ENCODE measurements at regions not wholly inside any gene's neighbourhood (a gene's known extent, or its start where the extent isn't known, plus 50 kb on each side); places are given as distances from the start of the nearest gene placed in this dataset.

GRCh38 chr1:117290890-117291289 is 76.4 kb upstream of the MAN1A2 start:
- no peak for DNase-seq
- H3K4me1 ChIP-seq (ENCODE audit: control extremely low read depth in 1 of 4, control insufficient read depth in 4 of 4, insufficient read depth in 4 of 4, low read length in 3 of 4), result no peaks in the 10 kb centered on the region
- H3K36me3 ChIP-seq (ENCODE audit: control insufficient read depth in 4 of 4, insufficient read depth in 4 of 4, low read length in 3 of 4), result no peaks in the 10 kb centered on the region
- ChIA-PET CTCF (no interaction called here), POLR2A (interaction anchor here (0.6 kb wide), 1 partner anchor 197 kb away, joined by 5 read pairs; no protein-coding TSS in a partner anchor)
- H3K27me3 ChIP-seq (replicated peaks in 2 of 5; ENCODE audit: control insufficient read depth in 4 of 5, insufficient read depth in 5 of 5, low read length in 4 of 5), result peaks cover 0 to 3% (median 0%) of the 10 kb centered on the region in 5 experiments
- H3K4me3 ChIP-seq (ENCODE audit: control insufficient read depth in 1 of 7, extremely low read depth in 1 of 7, insufficient read depth in 4 of 7, low read depth in 2 of 7, low read length in 6 of 7), result no peak overlapping the region
- no peaks in the 10 kb centered on the region for H3K9me3 ChIP-seq (ENCODE audit: control extremely low read depth in 1 of 5, control insufficient read depth in 4 of 5, insufficient read depth in 2 of 5, low read depth in 1 of 5, low read length in 4 of 5)
- no peak overlapping the region for H3K27ac ChIP-seq (ENCODE audit: insufficient read depth in 1 of 2, low read depth in 1 of 2, low read length in 2 of 2, poor library complexity in 1 of 2, severe bottlenecking in 2 of 2)

- POLR2A ChIA-PET, result no interaction called here
- Histone ChIP-seq H3K4me1 (ENCODE audit: control extremely low read depth in 1 of 4, control insufficient read depth in 4 of 4, insufficient read depth in 4 of 4, low read length in 3 of 4) (no peaks in the 10 kb centered on the region), H3K4me3 (ENCODE audit: control insufficient read depth in 1 of 7, extremely low read depth in 1 of 7, insufficient read depth in 4 of 7, low read depth in 2 of 7, low read length in 6 of 7) (no peak overlapping the region), H3K36me3 (ENCODE audit: control insufficient read depth in 4 of 4, insufficient read depth in 4 of 4, low read length in 3 of 4) (no peaks in the 10 kb centered on the region), H3K27ac (ENCODE audit: insufficient read depth in 1 of 2, low read depth in 1 of 2, low read length in 2 of 2, poor library complexity in 1 of 2, severe bottlenecking in 2 of 2) (no peak overlapping the region), H3K27me3 (replicated peaks in 2 of 5; ENCODE audit: control insufficient read depth in 4 of 5, insufficient read depth in 5 of 5, low read length in 4 of 5) (peaks cover 0 to 3% (median 0%) of the 10 kb centered on the region in 5 experiments), H3K9me3 (ENCODE audit: control extremely low read depth in 1 of 5, control insufficient read depth in 4 of 5, insufficient read depth in 2 of 5, low read depth in 1 of 5, low read length in 4 of 5) (no peaks in the 10 kb centered on the region)
- no CpG with 5 or more reads among the region's 3 CpGs for WGBS (ENCODE audit: insufficient coverage)
- DNase-seq, result no peak
- CTCF ChIA-PET, result no interaction called here
These were observed 77.9 kb upstream of the MAN1A2 start for GRCh38 chr1:117289316-117289870.

GRCh38 chr1:117286562-117286961 is 75.8 kb upstream of the VTCN1 start:
- ChIA-PET POLR2A (no interaction called here), CTCF (no interaction called here)
- Histone ChIP-seq H3K36me3 (ENCODE audit: control insufficient read depth in 4 of 4, insufficient read depth in 4 of 4, low read length in 3 of 4) (no peaks in the 10 kb centered on the region), H3K27me3 (replicated peaks in 2 of 5; ENCODE audit: control insufficient read depth in 4 of 5, insufficient read depth in 5 of 5, low read length in 4 of 5) (peaks cover 0 to 3% (median 0%) of the 10 kb centered on the region in 5 experiments), H3K4me3 (ENCODE audit: control insufficient read depth in 1 of 7, extremely low read depth in 1 of 7, insufficient read depth in 4 of 7, low read depth in 2 of 7, low read length in 6 of 7) (no peak overlapping the region), H3K9me3 (ENCODE audit: control extremely low read depth in 1 of 5, control insufficient read depth in 4 of 5, insufficient read depth in 2 of 5, low read depth in 1 of 5, low read length in 4 of 5) (no peaks in the 10 kb centered on the region), H3K4me1 (ENCODE audit: control extremely low read depth in 1 of 4, control insufficient read depth in 4 of 4, insufficient read depth in 4 of 4, low read length in 3 of 4) (no peaks in the 10 kb centered on the region), H3K27ac (ENCODE audit: insufficient read depth in 1 of 2, low read depth in 1 of 2, low read length in 2 of 2, poor library complexity in 1 of 2, severe bottlenecking in 2 of 2) (no peak overlapping the region)
- no CpG with 5 or more reads among the region's 2 CpGs for WGBS (ENCODE audit: insufficient coverage)
- DNase-seq, result no peak

GRCh38 chr1:117286145-117286544 is 75.4 kb upstream of the VTCN1 start:
- no peaks in the 10 kb centered on the region for H3K4me1 ChIP-seq (ENCODE audit: control extremely low read depth in 1 of 4, control insufficient read depth in 4 of 4, insufficient read depth in 4 of 4, low read length in 3 of 4)
- H3K27ac ChIP-seq (ENCODE audit: insufficient read depth in 1 of 2, low read depth in 1 of 2, low read length in 2 of 2, poor library complexity in 1 of 2, severe bottlenecking in 2 of 2), result no peak overlapping the region
- DNase-seq, result no peak
- H3K4me3 ChIP-seq (ENCODE audit: control insufficient read depth in 1 of 7, extremely low read depth in 1 of 7, insufficient read depth in 4 of 7, low read depth in 2 of 7, low read length in 6 of 7), result no peak overlapping the region
- H3K9me3 ChIP-seq (ENCODE audit: control extremely low read depth in 1 of 5, control insufficient read depth in 4 of 5, insufficient read depth in 2 of 5, low read depth in 1 of 5, low read length in 4 of 5), result no peaks in the 10 kb centered on the region
- ChIA-PET CTCF (no interaction called here), POLR2A (no interaction called here)
- peaks cover 0 to 3% (median 0%) of the 10 kb centered on the region in 5 experiments for H3K27me3 ChIP-seq (replicated peaks in 2 of 5; ENCODE audit: control insufficient read depth in 4 of 5, insufficient read depth in 5 of 5, low read length in 4 of 5)
- no CpG with 5 or more reads among the region's 1 CpG for WGBS (ENCODE audit: insufficient coverage)
- no peaks in the 10 kb centered on the region for H3K36me3 ChIP-seq (ENCODE audit: control insufficient read depth in 4 of 4, insufficient read depth in 4 of 4, low read length in 3 of 4)

GRCh38 chr1:117284399-117285215 is 73.9 kb upstream of the VTCN1 start:
- DNase-seq, result peak; percentile 29 to 56 (median 51)
- Histone ChIP-seq H3K9me3 (ENCODE audit: control extremely low read depth in 1 of 5, control insufficient read depth in 4 of 5, insufficient read depth in 2 of 5, low read depth in 1 of 5, low read length in 4 of 5) (no peaks in the 10 kb centered on the region), H3K36me3 (ENCODE audit: control insufficient read depth in 4 of 4, insufficient read depth in 4 of 4, low read length in 3 of 4) (no peaks in the 10 kb centered on the region), H3K27me3 (replicated peaks in 2 of 5; ENCODE audit: control insufficient read depth in 4 of 5, insufficient read depth in 5 of 5, low read length in 4 of 5) (no peaks in the 10 kb centered on the region), H3K4me1 (ENCODE audit: control extremely low read depth in 1 of 4, control insufficient read depth in 4 of 4, insufficient read depth in 4 of 4, low read length in 3 of 4) (no peaks in the 10 kb centered on the region), H3K4me3 (ENCODE audit: control insufficient read depth in 1 of 7, extremely low read depth in 1 of 7, insufficient read depth in 4 of 7, low read depth in 2 of 7, low read length in 6 of 7) (no peak overlapping the region), H3K27ac (ENCODE audit: insufficient read depth in 1 of 2, low read depth in 1 of 2, low read length in 2 of 2, poor library complexity in 1 of 2, severe bottlenecking in 2 of 2) (no peak overlapping the region)
- WGBS (ENCODE audit: insufficient coverage), result 100% methylated on average over 2 of the region's 3 CpGs
- CTCF ChIA-PET, result interaction anchor here (1.1 to 2.5 kb wide), 6 partner anchors 8 to 220 kb away, joined by 3 to 12 read pairs (median 8); no protein-coding TSS in a partner anchor
- POLR2A ChIA-PET, result no interaction called here

- H3K27ac ChIP-seq (ENCODE audit: insufficient read depth in 1 of 2, low read depth in 1 of 2, low read length in 2 of 2, poor library complexity in 1 of 2, severe bottlenecking in 2 of 2), result no peak overlapping the region
- ChIA-PET CTCF (no interaction called here), POLR2A (no interaction called here)
- H3K4me3 ChIP-seq (ENCODE audit: control insufficient read depth in 1 of 7, extremely low read depth in 1 of 7, insufficient read depth in 4 of 7, low read depth in 2 of 7, low read length in 6 of 7), result no peak overlapping the region
- no peaks in the 10 kb centered on the region for H3K36me3 ChIP-seq (ENCODE audit: control insufficient read depth in 4 of 4, insufficient read depth in 4 of 4, low read length in 3 of 4)
- no peak for DNase-seq
- no peaks in the 10 kb centered on the region for H3K4me1 ChIP-seq (ENCODE audit: control extremely low read depth in 1 of 4, control insufficient read depth in 4 of 4, insufficient read depth in 4 of 4, low read length in 3 of 4)
- peaks cover 0 to 2% (median 0%) of the 10 kb centered on the region in 5 experiments for H3K9me3 ChIP-seq (ENCODE audit: control extremely low read depth in 1 of 5, control insufficient read depth in 4 of 5, insufficient read depth in 2 of 5, low read depth in 1 of 5, low read length in 4 of 5)
- WGBS (ENCODE audit: insufficient coverage), result 83% methylated on average over 4 of the region's 5 CpGs
- no peaks in the 10 kb centered on the region for H3K27me3 ChIP-seq (replicated peaks in 2 of 5; ENCODE audit: control insufficient read depth in 4 of 5, insufficient read depth in 5 of 5, low read length in 4 of 5)
These were observed 67.8 kb upstream of the VTCN1 start for GRCh38 chr1:117278531-117278930.

- no peak overlapping the region for H3K4me3 ChIP-seq (ENCODE audit: control insufficient read depth in 1 of 7, extremely low read depth in 1 of 7, insufficient read depth in 4 of 7, low read depth in 2 of 7, low read length in 6 of 7)
- no peak for DNase-seq
- ChIA-PET CTCF (interaction anchor here (2.8 kb wide), 1 partner anchor 10 kb away, joined by 12 read pairs; no protein-coding TSS in a partner anchor), POLR2A (interaction anchor here (0.7 kb wide), 2 partner anchors 130 to 1481 kb away, joined by 3 read pairs; no protein-coding TSS in a partner anchor)
- no peaks in the 10 kb centered on the region for H3K27me3 ChIP-seq (replicated peaks in 2 of 5; ENCODE audit: control insufficient read depth in 4 of 5, insufficient read depth in 5 of 5, low read length in 4 of 5)
- no peak overlapping the region for H3K27ac ChIP-seq (ENCODE audit: insufficient read depth in 1 of 2, low read depth in 1 of 2, low read length in 2 of 2, poor library complexity in 1 of 2, severe bottlenecking in 2 of 2)
- H3K9me3 ChIP-seq (ENCODE audit: control extremely low read depth in 1 of 5, control insufficient read depth in 4 of 5, insufficient read depth in 2 of 5, low read depth in 1 of 5, low read length in 4 of 5), result peaks cover 0 to 7% (median 0%) of the 10 kb centered on the region in 5 experiments
- no peaks in the 10 kb centered on the region for H3K4me1 ChIP-seq (ENCODE audit: control extremely low read depth in 1 of 4, control insufficient read depth in 4 of 4, insufficient read depth in 4 of 4, low read length in 3 of 4)
- no peaks in the 10 kb centered on the region for H3K36me3 ChIP-seq (ENCODE audit: control insufficient read depth in 4 of 4, insufficient read depth in 4 of 4, low read length in 3 of 4)
- WGBS (ENCODE audit: insufficient coverage), result 89% methylated on average over 1 of the region's 2 CpGs
These were observed 64.3 kb upstream of the VTCN1 start for GRCh38 chr1:117275055-117275454.
